ENCODE measurements at regions not wholly inside any gene's neighbourhood (a gene's known extent, or its start where the extent isn't known, plus 50 kb on each side); places are given as distances from the start of the nearest gene placed in this dataset.
"Not testable (repeated sequence)": the region's sequence is repeated elsewhere in the genome, so short reads cannot be mapped to it uniquely, and the experiment has no call there.

DNA sequence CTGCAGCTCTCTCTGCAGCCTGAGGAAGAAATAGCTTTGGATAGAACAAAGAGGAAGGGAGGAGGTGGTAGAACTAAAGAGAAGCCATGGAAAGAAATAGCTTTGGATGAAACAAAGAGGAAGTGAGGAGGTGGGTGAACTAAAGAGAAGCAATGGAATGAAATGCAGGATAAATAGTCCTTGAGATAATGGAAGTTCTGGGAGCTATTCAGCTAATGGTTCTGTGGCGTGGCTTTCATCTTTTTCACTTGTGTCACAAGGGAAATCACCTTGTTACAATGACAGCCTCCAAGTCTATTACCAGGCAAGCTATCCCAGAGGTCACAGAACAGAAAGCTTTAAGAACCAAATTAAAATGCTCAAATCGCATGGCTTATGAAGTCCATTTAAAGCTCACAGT is 141.3 kb upstream of the ARG1 start:
- TF ChIP-seq, protein P1, sequence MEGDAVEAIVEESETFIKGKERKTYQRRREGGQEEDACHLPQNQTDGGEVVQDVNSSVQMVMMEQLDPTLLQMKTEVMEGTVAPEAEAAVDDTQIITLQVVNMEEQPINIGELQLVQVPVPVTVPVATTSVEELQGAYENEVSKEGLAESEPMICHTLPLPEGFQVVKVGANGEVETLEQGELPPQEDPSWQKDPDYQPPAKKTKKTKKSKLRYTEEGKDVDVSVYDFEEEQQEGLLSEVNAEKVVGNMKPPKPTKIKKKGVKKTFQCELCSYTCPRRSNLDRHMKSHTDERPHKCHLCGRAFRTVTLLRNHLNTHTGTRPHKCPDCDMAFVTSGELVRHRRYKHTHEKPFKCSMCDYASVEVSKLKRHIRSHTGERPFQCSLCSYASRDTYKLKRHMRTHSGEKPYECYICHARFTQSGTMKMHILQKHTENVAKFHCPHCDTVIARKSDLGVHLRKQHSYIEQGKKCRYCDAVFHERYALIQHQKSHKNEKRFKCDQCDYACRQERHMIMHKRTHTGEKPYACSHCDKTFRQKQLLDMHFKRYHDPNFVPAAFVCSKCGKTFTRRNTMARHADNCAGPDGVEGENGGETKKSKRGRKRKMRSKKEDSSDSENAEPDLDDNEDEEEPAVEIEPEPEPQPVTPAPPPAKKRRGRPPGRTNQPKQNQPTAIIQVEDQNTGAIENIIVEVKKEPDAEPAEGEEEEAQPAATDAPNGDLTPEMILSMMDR (IDR thresholded peaks at IDR 0.05; ENCODE audit: low read depth, low read length, missing control alignments), result no peak
- no peak for DNase-seq (ENCODE audit: low read depth)
- no peak overlapping the region for H3K4me3 ChIP-seq (ENCODE audit: low read depth, low read length)
- in situ Hi-C loops (cut with HindIII; ENCODE audit: low sequenced_read_pairs), result no loop called here

GRCh38 chr6:131433927-131434326 is 139.1 kb upstream of the ARG1 start:
- in situ Hi-C loops (cut with HindIII; ENCODE audit: low sequenced_read_pairs), result no loop called here

GRCh38 chr6:131436358-131436757 is 136.7 kb upstream of the ARG1 start:
- in situ Hi-C loops (cut with HindIII; ENCODE audit: low sequenced_read_pairs), result no loop called here
- H3K4me3 ChIP-seq (ENCODE audit: low read depth, low read length), result no peak overlapping the region
- no peak for DNase-seq (ENCODE audit: low read depth)
- TF ChIP-seq, protein P1 (IDR thresholded peaks at IDR 0.05; ENCODE audit: low read depth, low read length, missing control alignments), result no peak

More at GRCh38 chr6:131433927-131434326, 139.1 kb upstream of the ARG1 start:
- TF ChIP-seq, protein P1 (IDR thresholded peaks at IDR 0.05; ENCODE audit: low read depth, low read length, missing control alignments), result no peak
- no peak overlapping the region for H3K4me3 ChIP-seq (ENCODE audit: low read depth, low read length)
- DNase-seq (ENCODE audit: low read depth), result no peak

- TF ChIP-seq, protein P1 (IDR thresholded peaks at IDR 0.05; ENCODE audit: low read depth, low read length, missing control alignments), result no peak
- in situ Hi-C loops (cut with HindIII; ENCODE audit: low sequenced_read_pairs), result no loop called here
- no peak overlapping the region for H3K4me3 ChIP-seq (ENCODE audit: low read depth, low read length)
- DNase-seq (ENCODE audit: low read depth), result no peak
Observed at GRCh38 chr6:131443014-131443413, 130.0 kb upstream of the ARG1 start.

GRCh38 chr6:131443514-131443913 is 129.5 kb upstream of the ARG1 start:
- TF ChIP-seq, protein P1 (IDR thresholded peaks at IDR 0.05; ENCODE audit: low read depth, low read length, missing control alignments), result no peak
- in situ Hi-C loops (cut with HindIII; ENCODE audit: low sequenced_read_pairs), result no loop called here
- no peak overlapping the region for H3K4me3 ChIP-seq (ENCODE audit: low read depth, low read length)
- DNase-seq (ENCODE audit: low read depth), result no peak

GRCh38 chr6:131445356-131445755 is 127.7 kb upstream of the ARG1 start:
- DNase-seq (ENCODE audit: low read depth); in situ Hi-C loops (cut with HindIII; ENCODE audit: low sequenced_read_pairs); H3K4me3 ChIP-seq (ENCODE audit: low read depth, low read length): not testable (repeated sequence)

GRCh38 chr6:131450861-131451260 is 122.2 kb upstream of the ARG1 start:
- no peak for DNase-seq (ENCODE audit: low read depth)
- no peak overlapping the region for H3K4me3 ChIP-seq (ENCODE audit: low read depth, low read length)
- TF ChIP-seq, protein P1 (IDR thresholded peaks at IDR 0.05; ENCODE audit: low read depth, low read length, missing control alignments), result no peak
- in situ Hi-C loops (cut with HindIII; ENCODE audit: low sequenced_read_pairs), result no loop called here

Data from astrocyte of the cerebellum (primary cell).